SK-N-SH treated with all-trans-retinoic acid at 6 μM for 48 hours (cell line): ENCODE measurements at regions not wholly inside any gene's neighbourhood (a gene's known extent, or its start where the extent isn't known, plus 50 kb on each side); places are given as distances from the start of the nearest gene placed in this dataset.

ENCODE experiments used
- ATAC-seq: fragments of 200-7000 bp; cut with Tn5 transposase; 3 replicates; pipeline ENCODE4 v1.9.1; 2020; ENCODE audit warnings: mild to moderate bottlenecking, moderate library complexity
- ARNTL ChIP-seq: fragments of 450-650 bp; formaldehyde crosslinking; IDR thresholded peaks from 2 replicates; pipeline ENCODE4 v1.5.0; 2020; ENCODE audit warnings: low read depth, mild to moderate bottlenecking, moderate library complexity, borderline replicate concordance
- CREB5 ChIP-seq: fragments of 250-450 bp; sonication (Bioruptor Pico); IDR thresholded peaks from 2 replicates; pipeline ENCODE4 v1.5.1; 2020; ENCODE audit warnings: low read depth, mild to moderate bottlenecking, moderate library complexity
- CSDC2 ChIP-seq: fragments of 250-450 bp; sonication (Bioruptor Pico); IDR thresholded peaks from 2 replicates; pipeline ENCODE4 v1.5.0; 2020; ENCODE audit warnings: mild to moderate bottlenecking, moderate library complexity
- CSRNP3 ChIP-seq: fragments of 250-450 bp; sonication (Bioruptor Pico); IDR thresholded peaks from 2 replicates; pipeline ENCODE4 v1.5.1; 2021; ENCODE audit warnings: mild to moderate bottlenecking, moderate library complexity
- ESRRG ChIP-seq: fragments of 250-450 bp; sonication (Bioruptor Pico); IDR thresholded peaks from 2 replicates; pipeline ENCODE4 v1.6.1; 2021; ENCODE audit warnings: mild to moderate bottlenecking
- GLIS3 ChIP-seq: fragments of 250-450 bp; sonication (Bioruptor Pico); IDR thresholded peaks from 2 replicates; pipeline ENCODE4 v1.5.0; 2020; ENCODE audit warnings: mild to moderate bottlenecking, moderate library complexity
- ISL1 ChIP-seq: fragments of 250-450 bp; sonication (Bioruptor Pico); IDR thresholded peaks from 2 replicates; pipeline ENCODE4 v2.1.2; 2022; ENCODE audit warnings: mild to moderate bottlenecking, moderate library complexity
- PATZ1 ChIP-seq: fragments of 250-450 bp; sonication (Bioruptor Pico); IDR thresholded peaks from 2 replicates; pipeline ENCODE4 v1.8.0; 2020; ENCODE audit warnings: mild to moderate bottlenecking, moderate library complexity, borderline replicate concordance
- POU6F1 ChIP-seq: fragments of 250-450 bp; sonication (Bioruptor Pico); IDR thresholded peaks from 2 replicates; pipeline ENCODE4 v1.8.0; 2021; ENCODE audit warnings: low read depth, mild to moderate bottlenecking, moderate library complexity, borderline replicate concordance
- TCF4 ChIP-seq: fragments of 250-450 bp; sonication (Bioruptor Pico); IDR thresholded peaks from 2 replicates; pipeline ENCODE4 v1.8.0; 2021; ENCODE audit warnings: mild to moderate bottlenecking, moderate library complexity, borderline replicate concordance
- TOX ChIP-seq: fragments of 250-450 bp; sonication (Bioruptor Pico); IDR thresholded peaks from 2 replicates; pipeline ENCODE4 v1.8.0; 2021; ENCODE audit warnings: mild to moderate bottlenecking, moderate library complexity, borderline replicate concordance
- TSHZ2 ChIP-seq: fragments of 250-450 bp; sonication (Bioruptor Pico); IDR thresholded peaks from 2 replicates; pipeline ENCODE4 v1.5.0; 2020; ENCODE audit warnings: mild to moderate bottlenecking, moderate library complexity
- ZC3H10 ChIP-seq: fragments of 250-450 bp; sonication (Bioruptor Pico); IDR thresholded peaks from 2 replicates; pipeline ENCODE4 v1.5.1; 2021; ENCODE audit warnings: mild to moderate bottlenecking, moderate library complexity
- ZFP3 ChIP-seq: fragments of 250-450 bp; sonication (Bioruptor Pico); IDR thresholded peaks from 2 replicates; pipeline ENCODE4 v1.5.0; 2020; ENCODE audit warnings: mild to moderate bottlenecking, moderate library complexity
- ZFP30 ChIP-seq: fragments of 450-650 bp; formaldehyde crosslinking; IDR thresholded peaks from 2 replicates; pipeline ENCODE4 v1.5.0; 2022; ENCODE audit warnings: mild to moderate bottlenecking, moderate library complexity

- ATAC-seq, result no peak
- TF ChIP-seq CREB5 (no peak), TOX (no peak), ZFP3 (CRISPR knock-in tag) (no peak), ESRRG (CRISPR knock-in tag) (no peak), GLIS3 (CRISPR knock-in tag) (no peak), CSDC2 (no peak), PATZ1 (CRISPR knock-in tag) (no peak), POU6F1 (no peak), TCF4 (CRISPR knock-in tag) (no peak)
These were observed 155.2 kb upstream of the AVPR1A start for GRCh38 chr12:63305901-63306875.

- ATAC-seq, result no peak
- TF ChIP-seq CREB5, result no peak
- no peak for TF ChIP-seq POU6F1
- TF ChIP-seq ARNTL (CRISPR knock-in tag), result no peak
- TF ChIP-seq ZFP30 (CRISPR knock-in tag), result no peak
- TF ChIP-seq ISL1 (CRISPR knock-in tag), result no peak
- no peak for TF ChIP-seq TSHZ2 (CRISPR knock-in tag)
- no peak for TF ChIP-seq CSRNP3 (CRISPR knock-in tag)
- TF ChIP-seq ZC3H10 (CRISPR knock-in tag), result no peak
- TF ChIP-seq TOX, result no peak
- TF ChIP-seq ZFP3 (CRISPR knock-in tag), result no peak
These were observed 153.9 kb upstream of the AVPR1A start for GRCh38 chr12:63304887-63305316.
